H1 (cell line): ENCODE measurements at regions not wholly inside any gene's neighbourhood (a gene's known extent, or its start where the extent isn't known, plus 50 kb on each side); places are given as distances from the start of the nearest gene placed in this dataset.

ENCODE experiments used
- CTCF ChIA-PET: fragments of 300-600 bp; sonication (Branson Sonifier 250); formaldehyde crosslinking; loops from one replicate; lab custom pipeline; 2021; ENCODE audit not compliant: partially characterized antibody; lab: Charles Lee
- POLR2A ChIA-PET: fragments of 300-600 bp; sonication (Branson Sonifier 250); formaldehyde crosslinking; loops from one replicate; lab custom pipeline; 2021; ENCODE audit warnings: inconsistent platforms; ENCODE audit not compliant: partially characterized antibody; lab: Charles Lee
- DNase-seq, 2 experiments: peaks; one replicate each; pipeline versions ENCODE4 v3.0.0 to v3.0.0-alpha.2; 2010 to 2022; ENCODE audit warnings: low spot score in 2 of 2, low read depth in 1 of 2, mixed read lengths in 1 of 2
- FAIRE-seq: peaks from 2 replicates; lab custom pipeline; 2011; peaks lifted over from hg19 to GRCh38; lab: Jason Lieb, UNC
- H2AFZ ChIP-seq: 2 replicates; pipeline ENCODE4 v1.8.1; 2012; ENCODE audit warnings: low read length, inconsistent platforms
- H2AK5ac ChIP-seq: 2 replicates; pipeline ENCODE4 v1.6.1; 2013; ENCODE audit warnings: low read depth, low read length
- H2BK120ac ChIP-seq: replicated peaks from 2 replicates; pipeline ENCODE3; 2013; ENCODE audit warnings: low read depth, low read length, inconsistent platforms
- H2BK12ac ChIP-seq: 2 replicates; pipeline ENCODE4 v1.6.1; 2013; ENCODE audit warnings: low read depth, low read length
- H2BK15ac ChIP-seq: 2 replicates; pipeline ENCODE4 v1.6.1; 2013; ENCODE audit warnings: low read length
- H2BK20ac ChIP-seq: 2 replicates; pipeline ENCODE4 v1.6.1; 2013; ENCODE audit warnings: low read length
- H2BK5ac ChIP-seq: 2 replicates; pipeline ENCODE4 v1.6.1; 2013; ENCODE audit warnings: low read depth, low read length
- H3K14ac ChIP-seq: 2 replicates; pipeline ENCODE4 v1.6.1; 2013; ENCODE audit warnings: inconsistent platforms; ENCODE audit not compliant: insufficient read length
- H3K18ac ChIP-seq: 2 replicates; pipeline ENCODE4 v1.6.1; 2013; ENCODE audit warnings: low read length; ENCODE audit errors: extremely low read depth
- H3K23ac ChIP-seq: 2 replicates; pipeline ENCODE4 v1.6.1; 2013; ENCODE audit warnings: inconsistent platforms; ENCODE audit not compliant: insufficient read length
- H3K23me2 ChIP-seq: 2 replicates; pipeline ENCODE4 v1.6.1; 2013; ENCODE audit warnings: low read depth, low read length
- H3K27ac ChIP-seq: 2 replicates; pipeline ENCODE4 v1.6.1; 2011; ENCODE audit warnings: low read depth, low read length, inconsistent platforms
- H3K27me3 ChIP-seq, 4 experiments: replicated peaks in 1 of 4; 1 replicate in 1 of 4; 2 replicates in 3 of 4; pipeline versions ENCODE4 v1.6.1 to v1.8.1; 2011 to 2013; ENCODE audit warnings: low read length in 3 of 4, mild to moderate bottlenecking in 3 of 4, inconsistent platforms in 2 of 4, mixed read lengths in 2 of 4, moderate library complexity in 1 of 4; ENCODE audit not compliant: control insufficient read depth in 3 of 4, insufficient read depth in 3 of 4; ENCODE audit errors: extremely low read depth in 1 of 4
- H3K36me3 ChIP-seq, 4 experiments: 2 replicates each; pipeline versions ENCODE4 v1.6.1 to v1.8.1; 2011 to 2013; ENCODE audit warnings: mild to moderate bottlenecking in 4 of 4, low read length in 3 of 4, moderate library complexity in 2 of 4, control low read depth in 1 of 4, inconsistent platforms in 1 of 4; ENCODE audit not compliant: insufficient read depth in 4 of 4, control insufficient read depth in 2 of 4
- H3K4ac ChIP-seq: replicated peaks from 2 replicates; pipeline ENCODE3; 2013; ENCODE audit warnings: low read length, low read depth, mixed read lengths, inconsistent platforms; ENCODE audit not compliant: insufficient read length
- H3K4me1 ChIP-seq, 4 experiments: replicated peaks in 1 of 4; 1 replicate in 1 of 4; 2 replicates in 3 of 4; pipeline versions ENCODE4 v1.6.1 to v1.8.1; 2011 to 2013; ENCODE audit warnings: low read length in 3 of 4, inconsistent platforms in 2 of 4, mixed read lengths in 1 of 4; ENCODE audit not compliant: insufficient read depth in 4 of 4, control insufficient read depth in 3 of 4
- H3K4me2 ChIP-seq, 2 experiments: 2 replicates each; pipeline versions ENCODE4 v1.6.1 to v1.8.1; 2011 to 2013; ENCODE audit warnings: low read depth in 2 of 2, low read length in 2 of 2, control low read depth in 1 of 2, inconsistent platforms in 1 of 2, mild to moderate bottlenecking in 1 of 2; ENCODE audit not compliant: insufficient read depth in 1 of 2
- H3K4me3 ChIP-seq, 4 experiments: fragments of 200-600, 300-600 bp in 1 of 4; sonication (generic), shearing (Covaris generic), sonication (Bioruptor Twin) in 1 of 4; 2 replicates each; pipeline versions ENCODE4 v1.5.1 to v1.8.1; 2011 to 2016; ENCODE audit warnings: low read length in 4 of 4, low read depth in 3 of 4, control low read depth in 2 of 4, inconsistent platforms in 2 of 4, mild to moderate bottlenecking in 2 of 4, mixed read lengths in 1 of 4, moderate library complexity in 1 of 4; ENCODE audit not compliant: insufficient read depth in 2 of 4; ENCODE audit errors: extremely low read depth in 1 of 4
- H3K56ac ChIP-seq: replicated peaks from 2 replicates; pipeline ENCODE3; 2013; ENCODE audit warnings: low read depth, mild to moderate bottlenecking, mixed read lengths, low read length, inconsistent platforms; ENCODE audit not compliant: insufficient read length
- H3K79me1 ChIP-seq: 2 replicates; pipeline ENCODE4 v1.6.1; 2013; ENCODE audit warnings: low read depth, low read length, control low read depth
- H3K79me2 ChIP-seq, 2 experiments: 2 replicates each; pipeline versions ENCODE4 v1.6.1 to v1.8.1; 2012 to 2013; ENCODE audit warnings: low read length in 2 of 2, mild to moderate bottlenecking in 2 of 2, inconsistent platforms in 1 of 2; ENCODE audit not compliant: insufficient read depth in 2 of 2, control insufficient read depth in 1 of 2
- H3K9ac ChIP-seq, 4 experiments: replicated peaks in 1 of 4; 1 replicate in 1 of 4; 2 replicates in 3 of 4; pipeline versions ENCODE4 v1.6.1 to v1.8.1; 2011 to 2013; ENCODE audit warnings: low read depth in 3 of 4, low read length in 3 of 4, control low read depth in 2 of 4, mild to moderate bottlenecking in 2 of 4, moderate library complexity in 2 of 4, inconsistent platforms in 1 of 4; ENCODE audit errors: extremely low read depth in 1 of 4
- H3K9me3 ChIP-seq, 2 experiments: 2 replicates each; pipeline versions ENCODE4 v1.6.1 to v1.8.1; 2012 to 2013; ENCODE audit warnings: mild to moderate bottlenecking in 2 of 2, moderate library complexity in 2 of 2, control low read depth in 1 of 2, inconsistent platforms in 1 of 2, low read depth in 1 of 2, low read length in 1 of 2, mixed read lengths in 1 of 2; ENCODE audit not compliant: insufficient read depth in 2 of 2
- H4K20me1 ChIP-seq, 2 experiments: replicated peaks in 1 of 2; 2 replicates each; pipeline versions ENCODE3 to v1.8.1; 2011 to 2013; ENCODE audit warnings: inconsistent platforms in 2 of 2, low read length in 2 of 2, mild to moderate bottlenecking in 1 of 2; ENCODE audit not compliant: insufficient read depth in 2 of 2, control insufficient read depth in 1 of 2
- H4K5ac ChIP-seq: 2 replicates; pipeline ENCODE4 v1.6.1; 2013; ENCODE audit warnings: low read length, low read depth, mixed read lengths, inconsistent platforms; ENCODE audit not compliant: insufficient read length
- H4K8ac ChIP-seq: 2 replicates; pipeline ENCODE4 v1.8.0; 2013; ENCODE audit warnings: mild to moderate bottlenecking, moderate library complexity, low read length, inconsistent platforms; ENCODE audit not compliant: insufficient read depth; ENCODE audit errors: extremely low read depth
- H4K91ac ChIP-seq: replicated peaks from 2 replicates; pipeline ENCODE3; 2013; ENCODE audit warnings: low read length, mixed read lengths, inconsistent platforms; ENCODE audit not compliant: insufficient read length
- BACH1 ChIP-seq: IDR thresholded peaks from 2 replicates; pipeline ENCODE4 v1.6.1; 2012; ENCODE audit warnings: low read length, improper control_type of control experiment
- CHD2 ChIP-seq: IDR thresholded peaks from 2 replicates; pipeline ENCODE4 v1.6.1; 2012; ENCODE audit warnings: low read length, improper control_type of control experiment
- NRF1 ChIP-seq: IDR thresholded peaks from 2 replicates; pipeline ENCODE4 v1.6.1; 2011; ENCODE audit warnings: mild to moderate bottlenecking, low read depth, low read length, improper control_type of control experiment
- RAD21 ChIP-seq, 2 experiments: IDR thresholded peaks in 1 of 2; conservative IDR thresholded peaks in 1 of 2; 2 replicates each; pipeline ENCODE4 v1.6.1; 2011; ENCODE audit warnings: low read depth in 2 of 2, low read length in 2 of 2, improper control_type of control experiment in 1 of 2, inconsistent platforms in 1 of 2, mild to moderate bottlenecking in 1 of 2, moderate library complexity in 1 of 2
- RXRA ChIP-seq: IDR thresholded peaks from 2 replicates; pipeline ENCODE4 v1.6.1; 2011; ENCODE audit warnings: low read depth, mild to moderate bottlenecking, low read length, moderate library complexity; ENCODE audit not compliant: insufficient read depth
- SIRT6 ChIP-seq: IDR thresholded peaks from one replicate; pipeline ENCODE4 v1.7.1; 2012; ENCODE audit warnings: low read length, inconsistent platforms
- SP2 ChIP-seq: IDR thresholded peaks from 2 replicates; pipeline ENCODE4 v1.6.1; 2012; ENCODE audit warnings: mild to moderate bottlenecking, low read length, inconsistent platforms
- SUZ12 ChIP-seq: fragments of 200-600 bp; sonication (generic); IDR thresholded peaks from 2 replicates; pipeline ENCODE4 v1.6.1; 2012; ENCODE audit warnings: mild to moderate bottlenecking, inconsistent platforms, low read length, moderate library complexity, mixed read lengths
- TEAD4 ChIP-seq: IDR thresholded peaks from 2 replicates; pipeline ENCODE4 v1.6.1; 2012; ENCODE audit warnings: low read depth, low read length, inconsistent platforms, mixed read lengths
- WGBS, 2 experiments: shearing (Covaris generic) in 1 of 2; methylation state at CpG; one replicate each; pipeline versions ENCODE4 v1.1.6 to v1.1.7; 2013 to 2015; ENCODE audit warnings: low lambda C conversion rate in 2 of 2, mixed read lengths in 2 of 2, inconsistent platforms in 1 of 2, low coverage in 1 of 2, missing lambda C conversion rate in 1 of 2; ENCODE audit not compliant: insufficient replicate concordance in 2 of 2, insufficient coverage in 1 of 2, insufficient read length in 1 of 2; ENCODE audit errors: extremely low coverage in 1 of 2, missing lambda C conversion rate in 1 of 2; 5-methylcytosine and 5-hydroxymethylcytosine counted together

- Histone ChIP-seq H3K79me2 (no peaks in the 10 kb centered on the region), H3K4ac (no peak overlapping the region), H4K5ac (no peak overlapping the region), H2BK20ac (no peak overlapping the region), H3K36me3 (no peaks in the 10 kb centered on the region), H3K23me2 (no peaks in the 10 kb centered on the region), H3K56ac (no peak overlapping the region), H3K27me3 (no peaks in the 10 kb centered on the region), H2BK120ac (no peak overlapping the region), H3K14ac (no peak overlapping the region), H3K23ac (no peak overlapping the region), H3K4me2 (no peak overlapping the region), H4K8ac (no peak overlapping the region), H2AFZ (no peak overlapping the region), H3K9me3 (peaks cover 3 to 7% of the 10 kb centered on the region in 2 experiments; a peak in 2 of 4 replicates), H2BK15ac (no peak overlapping the region), H3K4me1 (no peaks in the 10 kb centered on the region), H3K4me3 (no peak overlapping the region), H4K91ac (no peak overlapping the region), H2BK5ac (no peak overlapping the region), H3K27ac (no peak overlapping the region), H4K20me1 (no peaks in the 10 kb centered on the region), H3K79me1 (no peaks in the 10 kb centered on the region), H2BK12ac (no peak overlapping the region), H2AK5ac (no peak overlapping the region), H3K9ac (no peak overlapping the region), H3K18ac (no peak overlapping the region)
- ChIA-PET CTCF (interaction anchor here (0.6 to 1.3 kb wide), 3 partner anchors 9 to 1744 kb away, joined by 3 read pairs; no protein-coding TSS in a partner anchor), POLR2A (no interaction called here)
- TF ChIP-seq SP2: no peak
- no peak for TF ChIP-seq SIRT6
- no peak for TF ChIP-seq SUZ12
- TF ChIP-seq TEAD4: no peak
- TF ChIP-seq NRF1: no peak
- no peak for TF ChIP-seq RXRA
- TF ChIP-seq BACH1: no peak
- TF ChIP-seq RAD21 (IDR thresholded peaks at IDR 0.05 in 1 of 2, conservative IDR thresholded peaks at IDR 0.05 in 1 of 2; ENCODE audit: low read depth in 2 of 2, low read length in 2 of 2): no peak
- TF ChIP-seq CHD2: no peak
- FAIRE-seq (no peak), DNase-seq (no peak)
- 85% methylated on average over 4 of the region's 4 CpGs; no CpG with 5 or more reads in 1 of the 2 experiments for WGBS, 2 experiments
These were observed 441.9 kb upstream of the KAZN start for GRCh38 chr1:14156543-14156942.
